Esophagus muscularis mucosa (tissue), 4 donors: ENCODE measurements at regions not wholly inside any gene's neighbourhood (a gene's known extent, or its start where the extent isn't known, plus 50 kb on each side); places are given as distances from the start of the nearest gene placed in this dataset.

Experiments
- EP300 ChIP-seq: sonication (generic); formaldehyde crosslinking; IDR thresholded peaks from one replicate; pipeline ENCODE4 v1.6.1; 2017; ENCODE audit warnings: antibody characterized with exemption
- POLR2A ChIP-seq: fragments of 450-650 bp; IDR thresholded peaks from one replicate; pipeline ENCODE4 v1.6.1; 2017; ENCODE audit warnings: antibody characterized with exemption, moderate library complexity, mild to moderate bottlenecking, low read depth
- POLR2AphosphoS5 ChIP-seq, 2 donors: sonication (generic); formaldehyde crosslinking; IDR thresholded peaks; one replicate each; pipeline ENCODE4 v1.6.1; 2017; ENCODE audit warnings: antibody characterized with exemption in 2 of 2
- TF ChIP-seq, protein P1 (sequence below), 3 experiments: fragments of 200-600 bp in 2 of 3; fragments of 450-650 bp in 1 of 3; sonication (generic) in 2 of 3; IDR thresholded peaks; one replicate each; pipeline ENCODE4 v1.5.1; 2017 to 2019; ENCODE audit warnings: antibody characterized with exemption in 3 of 3, mild to moderate bottlenecking in 2 of 3, moderate library complexity in 1 of 3

GRCh38 chr4:124890522-124890921, 178.0 kb upstream of the ANKRD50 start:
- TF ChIP-seq, protein P1, sequence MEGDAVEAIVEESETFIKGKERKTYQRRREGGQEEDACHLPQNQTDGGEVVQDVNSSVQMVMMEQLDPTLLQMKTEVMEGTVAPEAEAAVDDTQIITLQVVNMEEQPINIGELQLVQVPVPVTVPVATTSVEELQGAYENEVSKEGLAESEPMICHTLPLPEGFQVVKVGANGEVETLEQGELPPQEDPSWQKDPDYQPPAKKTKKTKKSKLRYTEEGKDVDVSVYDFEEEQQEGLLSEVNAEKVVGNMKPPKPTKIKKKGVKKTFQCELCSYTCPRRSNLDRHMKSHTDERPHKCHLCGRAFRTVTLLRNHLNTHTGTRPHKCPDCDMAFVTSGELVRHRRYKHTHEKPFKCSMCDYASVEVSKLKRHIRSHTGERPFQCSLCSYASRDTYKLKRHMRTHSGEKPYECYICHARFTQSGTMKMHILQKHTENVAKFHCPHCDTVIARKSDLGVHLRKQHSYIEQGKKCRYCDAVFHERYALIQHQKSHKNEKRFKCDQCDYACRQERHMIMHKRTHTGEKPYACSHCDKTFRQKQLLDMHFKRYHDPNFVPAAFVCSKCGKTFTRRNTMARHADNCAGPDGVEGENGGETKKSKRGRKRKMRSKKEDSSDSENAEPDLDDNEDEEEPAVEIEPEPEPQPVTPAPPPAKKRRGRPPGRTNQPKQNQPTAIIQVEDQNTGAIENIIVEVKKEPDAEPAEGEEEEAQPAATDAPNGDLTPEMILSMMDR (IDR thresholded peaks at IDR 0.05): no peak
- TF ChIP-seq POLR2A: no peak
- TF ChIP-seq EP300: no peak
- no peak for TF ChIP-seq POLR2AphosphoS5 (IDR thresholded peaks at IDR 0.05)
